K562 (cell line): ENCODE measurements at regions not wholly inside any gene's neighbourhood (a gene's known extent, or its start where the extent isn't known, plus 50 kb on each side); places are given as distances from the start of the nearest gene placed in this dataset.
"Not testable (repeated sequence)": the region's sequence is repeated elsewhere in the genome, so short reads cannot be mapped to it uniquely, and the experiment has no call there.

ENCODE experiments used
- ATAC-seq: fragments of 200-7000 bp; cut with Tn5 transposase; 3 replicates; pipeline ENCODE4 v1.9.1; 2020; ENCODE audit warnings: moderate library complexity
- BruUV-seq: library from RNA; stranded (reverse); fragments of 400-500 nt; replicated peaks from 2 replicates; lab custom pipeline; 2021; lab: Mats Ljungman, UMichigan
- CTCF ChIA-PET: fragments of 300-600 bp; formaldehyde crosslinking; extraction: SDS; loops from one replicate; lab custom pipeline; 2021; ENCODE audit warnings: low intra/inter-chr PET ratio; lab: Yijun Ruan, JAX
- POLR2A ChIA-PET: fragments of 300-600, 350-650 bp; sonication (Branson Sonifier 250); formaldehyde crosslinking; extraction: SDS; loops from one replicate; lab custom pipeline; 2021; ENCODE audit warnings: antibody characterized with exemption, inconsistent platforms; lab: Yijun Ruan, JAX
- DNase-seq, 4 experiments: peaks; one replicate each; pipeline versions ENCODE4 v3.0.0 to v3.0.0-alpha.2; 2011 to 2018; ENCODE audit warnings: low spot score in 3 of 4, mixed read lengths in 3 of 4; ENCODE audit errors: extremely low read depth in 1 of 4
- FAIRE-seq: peaks from 2 replicates; lab custom pipeline; 2011; peaks lifted over from hg19 to GRCh38; lab: Jason Lieb, UNC
- H2AFZ ChIP-seq: 2 replicates; pipeline ENCODE4 v1.6.0; 2011; ENCODE audit warnings: low read depth, low read length, control low read depth, inconsistent platforms
- H3K27ac ChIP-seq: fragments of 200-600 bp; 3 replicates; pipeline ENCODE4 v1.8.0; 2011; ENCODE audit warnings: low read depth, mild to moderate bottlenecking, control low read depth, inconsistent platforms, low read length, moderate library complexity, mixed read lengths; ENCODE audit errors: extremely low read depth
- H3K27me3 ChIP-seq, 2 experiments: fragments of 300-600 bp in 1 of 2; 2 replicates in 1 of 2; 3 replicates in 1 of 2; pipeline versions ENCODE4 v1.6.0 to v1.8.0; 2011; ENCODE audit warnings: inconsistent platforms in 2 of 2, low read length in 2 of 2, mild to moderate bottlenecking in 1 of 2, mixed read lengths in 1 of 2, moderate library complexity in 1 of 2; ENCODE audit not compliant: control insufficient read depth in 2 of 2, insufficient read depth in 2 of 2
- H3K36me3 ChIP-seq: fragments of 300-600 bp; 3 replicates; pipeline ENCODE4 v1.8.0; 2011; ENCODE audit warnings: mild to moderate bottlenecking, low read length, inconsistent platforms; ENCODE audit not compliant: control insufficient read depth, insufficient read depth
- H3K4me1 ChIP-seq, 2 experiments: fragments of 200-600 bp in 1 of 2; replicated peaks in 1 of 2; 2 replicates in 1 of 2; 3 replicates in 1 of 2; pipeline versions ENCODE4 v1.5.1 to v1.8.0; 2011; ENCODE audit warnings: inconsistent platforms in 2 of 2, low read length in 2 of 2, mild to moderate bottlenecking in 1 of 2, mixed read lengths in 1 of 2, moderate library complexity in 1 of 2; ENCODE audit not compliant: control insufficient read depth in 2 of 2, insufficient read depth in 2 of 2
- H3K4me2 ChIP-seq: 2 replicates; pipeline ENCODE4 v1.6.1; 2011; ENCODE audit warnings: low read length, control low read depth, inconsistent platforms, mixed read lengths; ENCODE audit not compliant: insufficient read depth
- H3K4me3 ChIP-seq: fragments of 200-600 bp; sonication (generic), shearing (Covaris generic); 2 replicates; pipeline ENCODE4 v1.5.1; 2016; ENCODE audit warnings: control low read depth, inconsistent platforms
- H3K79me2 ChIP-seq: fragments of 200-600 bp; 3 replicates; pipeline ENCODE4 v1.8.0; 2011; ENCODE audit warnings: low read length, inconsistent platforms; ENCODE audit not compliant: control insufficient read depth, insufficient read depth
- H3K9ac ChIP-seq, 2 experiments: 2 replicates each; pipeline versions ENCODE4 v1.6.0 to v1.6.1; 2011; ENCODE audit warnings: low read depth in 2 of 2, low read length in 2 of 2, control low read depth in 1 of 2, inconsistent platforms in 1 of 2, mild to moderate bottlenecking in 1 of 2, mixed read lengths in 1 of 2; ENCODE audit not compliant: insufficient read depth in 1 of 2
- H3K9me1 ChIP-seq: one replicate; pipeline ENCODE4 v1.6.0; 2011; ENCODE audit warnings: inconsistent platforms, mild to moderate bottlenecking, low read length, moderate library complexity; ENCODE audit not compliant: control insufficient read depth, insufficient read depth
- H3K9me3 ChIP-seq: replicated peaks from 2 replicates; pipeline ENCODE4 v1.5.1; 2011; ENCODE audit warnings: low read depth, low read length, inconsistent platforms; ENCODE audit not compliant: control insufficient read depth, insufficient read depth
- H4K20me1 ChIP-seq: replicated peaks from 2 replicates; pipeline ENCODE4 v1.6.1; 2011; ENCODE audit warnings: low read length, inconsistent platforms, mixed read lengths; ENCODE audit not compliant: control insufficient read depth, insufficient read depth
- EZH2 ChIP-seq: IDR thresholded peaks from 2 replicates; pipeline ENCODE4 v1.6.1; 2012; ENCODE audit warnings: low read depth, mild to moderate bottlenecking, inconsistent platforms, low read length, borderline replicate concordance
- MAFG ChIP-seq: fragments of 450-650 bp; conservative IDR thresholded peaks from 2 replicates; pipeline ENCODE4 v1.6.1; 2016; ENCODE audit warnings: missing genetic modification characterization, missing compliant biosample characterization
- SIRT6 ChIP-seq: IDR thresholded peaks from one replicate; pipeline ENCODE4 v1.6.1; 2012; ENCODE audit warnings: low read depth, mild to moderate bottlenecking, control low read depth, inconsistent platforms, low read length, moderate library complexity
- TRIM25 ChIP-seq: fragments of 450-650 bp; IDR thresholded peaks from 2 replicates; pipeline ENCODE4 v1.7.0; 2016; ENCODE audit warnings: borderline replicate concordance
- ZNF316 ChIP-seq: fragments of 450-650 bp; IDR thresholded peaks from 2 replicates; pipeline ENCODE4 v1.6.1; 2016
- WGBS: fragments of 100-300 bp; shearing (Covaris generic); methylation state at CpG from one replicate; pipeline ENCODE4 v1.1.6; 2016; ENCODE audit warnings: low coverage, mixed read lengths; ENCODE audit not compliant: insufficient coverage; ENCODE audit errors: missing lambda C conversion rate; 5-methylcytosine and 5-hydroxymethylcytosine counted together
- in situ Hi-C: fragments of 300-500 bp; cut with MboI; formaldehyde crosslinking; loops from 4 replicates; pipeline ENCODE4 v1.15.0; 2018; ENCODE audit warnings: inconsistent platforms, mixed read lengths
- intact Hi-C: fragments of 100-400 bp; cut with micrococcal nuclease; formaldehyde crosslinking; loops from 2 replicates; pipeline ENCODE4 v1.14.2; 2022

GRCh38 chr13:44055681-44056080 is 176.0 kb downstream of the LACC1 start:
- TF ChIP-seq MAFG (tag) = 0 out of 2 replicates have a peak, but pooled peaks have one; percentile 12
- TF ChIP-seq, all 486 proteins: peak for 1; not testable (repeated sequence) for 485
- DNase-seq, H3K9me1 ChIP-seq, BruUV-seq, POLR2A ChIA-PET, ATAC-seq, H3K4me2 ChIP-seq, H3K27ac ChIP-seq, in situ Hi-C loops, H3K36me3 ChIP-seq, H2AFZ ChIP-seq, H3K4me3 ChIP-seq, H3K9me3 ChIP-seq, CTCF ChIA-PET, FAIRE-seq, H3K27me3 ChIP-seq, H3K9ac ChIP-seq, H3K79me2 ChIP-seq, H4K20me1 ChIP-seq, H3K4me1 ChIP-seq: not testable (repeated sequence)
- intact Hi-C loops = loop anchor here (10.0 kb wide), 1 partner anchor 189 kb away; no protein-coding TSS in a partner anchor
- WGBS = 0% methylated on average over 6 of the region's 6 CpGs

- no peaks in the 10 kb centered on the region for H3K9me3 ChIP-seq
- H3K4me1 ChIP-seq = no peaks in the 10 kb centered on the region
- H3K4me3 ChIP-seq = no peak overlapping the region
- no peak overlapping the region for H2AFZ ChIP-seq
- BruUV-seq = no TSS peak
- H3K79me2 ChIP-seq = no peaks in the 10 kb centered on the region
- H4K20me1 ChIP-seq = no peaks in the 10 kb centered on the region
- ChIA-PET POLR2A (no interaction called here), CTCF (no interaction called here)
- ATAC-seq (no peak), DNase-seq (no peak), FAIRE-seq (no peak)
- H3K9me1 ChIP-seq = no peaks in the 10 kb centered on the region
- intact Hi-C loops (loop anchor here (10.0 kb wide), 1 partner anchor 187 kb away; no protein-coding TSS in a partner anchor), in situ Hi-C loops (no loop called here)
- H3K27me3 ChIP-seq = no peaks in the 10 kb centered on the region
- H3K9ac ChIP-seq = no peak overlapping the region
- TF ChIP-seq ZNF316 (0 out of 2 replicates have a peak, but pooled peaks have one; percentile 10), EZH2 (no peak), TRIM25 (no peak), SIRT6 (no peak)
- no peak overlapping the region for H3K4me2 ChIP-seq
- 0% methylated on average over 3 of the region's 4 CpGs for WGBS
- H3K36me3 ChIP-seq = no peaks in the 10 kb centered on the region
- H3K27ac ChIP-seq = no peak overlapping the region
Measured at GRCh38 chr13:44058067-44058466, 178.4 kb downstream of the LACC1 start.
